ENCODE measurements at regions not wholly inside any gene's neighbourhood (a gene's known extent, or its start where the extent isn't known, plus 50 kb on each side); places are given as distances from the start of the nearest gene placed in this dataset.
"Not testable (repeated sequence)": the region's sequence is repeated elsewhere in the genome, so short reads cannot be mapped to it uniquely, and the experiment has no call there.

- peak overlapping the region; percentile 89 for H3K4me3 Mint-ChIP-seq
- no peak for ATAC-seq (replicated peaks; ENCODE audit: extremely low read depth, poor library complexity, severe bottlenecking)
Measured at GRCh38 chr6:11380969-11381744, 148.7 kb upstream of the NEDD9 start.

GRCh38 chr6:11380549-11380948 lies 148.1 kb upstream of the NEDD9 start:
- H3K4me3 Mint-ChIP-seq, result peak overlapping the region; percentile 89
- peaks cover 70% of the 10 kb centered on the region for H3K4me1 Mint-ChIP-seq
- no peak for ATAC-seq (replicated peaks; ENCODE audit: extremely low read depth, poor library complexity, severe bottlenecking)
- peak overlapping the region; percentile 93 for H3K27ac Mint-ChIP-seq (ENCODE audit: low read depth)
- H3K27me3 Mint-ChIP-seq, result no peaks in the 10 kb centered on the region
- peaks cover 21% of the 10 kb centered on the region for H3K36me3 Mint-ChIP-seq (ENCODE audit: insufficient read depth)
- H3K9me3 Mint-ChIP-seq, result no peaks in the 10 kb centered on the region
- no peak for DNase-seq (ENCODE audit: low spot score in 2 of 2)

More at GRCh38 chr6:11380969-11381744, 148.7 kb upstream of the NEDD9 start:
- Mint-ChIP-seq H3K27me3 (no peaks in the 10 kb centered on the region), H3K27ac (ENCODE audit: low read depth) (peak overlapping the region; percentile 93), H3K4me1 (peaks cover 69% of the 10 kb centered on the region), H3K36me3 (ENCODE audit: insufficient read depth) (peaks cover 21% of the 10 kb centered on the region), H3K9me3 (no peaks in the 10 kb centered on the region)
- no peak for DNase-seq (ENCODE audit: low spot score in 2 of 2)

GRCh38 chr6:11379805-11380204 lies 147.3 kb upstream of the NEDD9 start:
- DNase-seq (ENCODE audit: low spot score in 2 of 2), result no peak
- ATAC-seq (replicated peaks; ENCODE audit: extremely low read depth, poor library complexity, severe bottlenecking), result no peak
- no peaks in the 10 kb centered on the region for H3K9me3 Mint-ChIP-seq
- H3K36me3 Mint-ChIP-seq (ENCODE audit: insufficient read depth), result peaks cover 21% of the 10 kb centered on the region
- H3K4me1 Mint-ChIP-seq, result peaks cover 72% of the 10 kb centered on the region
- peak overlapping the region; percentile 93 for H3K27ac Mint-ChIP-seq (ENCODE audit: low read depth)
- H3K27me3 Mint-ChIP-seq, result no peaks in the 10 kb centered on the region
- H3K4me3 Mint-ChIP-seq, result peak overlapping the region; percentile 89

- Mint-ChIP-seq H3K9me3 (no peaks in the 10 kb centered on the region), H3K27ac (ENCODE audit: low read depth) (no peak overlapping the region), H3K4me3 (no peak overlapping the region), H3K27me3 (no peaks in the 10 kb centered on the region), H3K4me1 (peaks cover 83% of the 10 kb centered on the region), H3K36me3 (ENCODE audit: insufficient read depth) (peaks cover 25% of the 10 kb centered on the region)
- ATAC-seq (replicated peaks; ENCODE audit: extremely low read depth, poor library complexity, severe bottlenecking) (no peak), DNase-seq (ENCODE audit: low spot score in 2 of 2) (no peak)
Measured at GRCh38 chr6:11378639-11379038, 146.2 kb upstream of the NEDD9 start.

- Mint-ChIP-seq H3K4me1 (peaks cover 79% of the 10 kb centered on the region), H3K27ac (ENCODE audit: low read depth) (peak overlapping the region; percentile 18), H3K36me3 (ENCODE audit: insufficient read depth) (peaks cover 17% of the 10 kb centered on the region), H3K9me3 (no peaks in the 10 kb centered on the region), H3K27me3 (no peaks in the 10 kb centered on the region), H3K4me3 (no peak overlapping the region)
- DNase-seq (ENCODE audit: low spot score in 2 of 2) (no peak), ATAC-seq (replicated peaks; ENCODE audit: extremely low read depth, poor library complexity, severe bottlenecking) (peak; percentile 54)
Measured at GRCh38 chr6:11374036-11375010, 141.9 kb upstream of the NEDD9 start.

GRCh38 chr6:11373208-11373607 lies 140.7 kb upstream of the NEDD9 start:
- ATAC-seq (replicated peaks; ENCODE audit: extremely low read depth, poor library complexity, severe bottlenecking) (no peak), DNase-seq (ENCODE audit: low spot score in 2 of 2) (no peak)
- Mint-ChIP-seq H3K27ac (ENCODE audit: low read depth) (no peak overlapping the region), H3K27me3 (no peaks in the 10 kb centered on the region), H3K9me3 (no peaks in the 10 kb centered on the region), H3K36me3 (ENCODE audit: insufficient read depth) (peaks cover 18% of the 10 kb centered on the region), H3K4me3 (no peak overlapping the region), H3K4me1 (peaks cover 82% of the 10 kb centered on the region)

- H3K27me3 Mint-ChIP-seq; ATAC-seq (replicated peaks; ENCODE audit: extremely low read depth, poor library complexity, severe bottlenecking): not testable (repeated sequence)
Measured at GRCh38 chr6:11372186-11372790, 139.8 kb upstream of the NEDD9 start.

GRCh38 chr6:11370191-11371018 lies 137.9 kb upstream of the NEDD9 start:
- Mint-ChIP-seq H3K27me3 (no peaks in the 10 kb centered on the region), H3K9me3 (no peaks in the 10 kb centered on the region), H3K4me1 (peaks cover 83% of the 10 kb centered on the region), H3K4me3 (no peak overlapping the region), H3K27ac (ENCODE audit: low read depth) (peak overlapping the region; percentile 19), H3K36me3 (ENCODE audit: insufficient read depth) (peaks cover 23% of the 10 kb centered on the region)
- no peak for DNase-seq (ENCODE audit: low spot score in 2 of 2)
- no peak for ATAC-seq (replicated peaks; ENCODE audit: extremely low read depth, poor library complexity, severe bottlenecking)

More at GRCh38 chr6:11372186-11372790, 139.8 kb upstream of the NEDD9 start:
- not testable (repeated sequence) for H3K4me3 Mint-ChIP-seq; DNase-seq (ENCODE audit: low spot score in 2 of 2); H3K9me3 Mint-ChIP-seq
- Mint-ChIP-seq H3K27ac (ENCODE audit: low read depth) (peak overlapping the region; percentile 45), H3K36me3 (ENCODE audit: insufficient read depth) (peaks cover 19% of the 10 kb centered on the region), H3K4me1 (peaks cover 81% of the 10 kb centered on the region)

GRCh38 chr6:11368760-11369159 lies 136.3 kb upstream of the NEDD9 start:
- ATAC-seq (replicated peaks; ENCODE audit: extremely low read depth, poor library complexity, severe bottlenecking), result no peak
- H3K9me3 Mint-ChIP-seq, result no peaks in the 10 kb centered on the region

GRCh38 chr6:11368264-11368663 lies 135.8 kb upstream of the NEDD9 start:
- H3K27me3 Mint-ChIP-seq, result no peaks in the 10 kb centered on the region
- H3K36me3 Mint-ChIP-seq (ENCODE audit: insufficient read depth), result peaks cover 24% of the 10 kb centered on the region
- no peak overlapping the region for H3K4me3 Mint-ChIP-seq
- peaks cover 76% of the 10 kb centered on the region for H3K4me1 Mint-ChIP-seq
- DNase-seq (ENCODE audit: low spot score in 2 of 2), result no peak
- no peak for ATAC-seq (replicated peaks; ENCODE audit: extremely low read depth, poor library complexity, severe bottlenecking)
- H3K27ac Mint-ChIP-seq (ENCODE audit: low read depth), result peak overlapping the region; percentile 99
- no peaks in the 10 kb centered on the region for H3K9me3 Mint-ChIP-seq

More at GRCh38 chr6:11368760-11369159, 136.3 kb upstream of the NEDD9 start:
- Mint-ChIP-seq H3K4me1 (peaks cover 77% of the 10 kb centered on the region), H3K27ac (ENCODE audit: low read depth) (no peak overlapping the region), H3K27me3 (no peaks in the 10 kb centered on the region), H3K36me3 (ENCODE audit: insufficient read depth) (peaks cover 24% of the 10 kb centered on the region), H3K4me3 (no peak overlapping the region)
- no peak for DNase-seq (ENCODE audit: low spot score in 2 of 2)

GRCh38 chr6:11367638-11368199 lies 135.3 kb upstream of the NEDD9 start:
- DNase-seq (ENCODE audit: low spot score in 2 of 2) (no peak), ATAC-seq (replicated peaks; ENCODE audit: extremely low read depth, poor library complexity, severe bottlenecking) (no peak)
- Mint-ChIP-seq H3K27ac (ENCODE audit: low read depth) (peak overlapping the region; percentile 99), H3K4me3 (peak overlapping the region; percentile 53), H3K4me1 (peaks cover 75% of the 10 kb centered on the region), H3K27me3 (no peaks in the 10 kb centered on the region), H3K9me3 (no peaks in the 10 kb centered on the region), H3K36me3 (ENCODE audit: insufficient read depth) (peaks cover 24% of the 10 kb centered on the region)

Measured in central memory CD8-positive, alpha-beta T cell (primary cell).